SH-SY5Y (cell line): ENCODE measurements at regions not wholly inside any gene's neighbourhood (a gene's known extent, or its start where the extent isn't known, plus 50 kb on each side); places are given as distances from the start of the nearest gene placed in this dataset.

Experiments used
- GATA2 ChIP-seq: IDR thresholded peaks from 2 replicates; pipeline ENCODE4 v1.6.1; 2011; ENCODE audit warnings: mild to moderate bottlenecking, low read depth, low read length
- GATA3 ChIP-seq: IDR thresholded peaks from 2 replicates; pipeline ENCODE4 v1.6.1; 2011; ENCODE audit warnings: low read depth, mild to moderate bottlenecking, low read length, moderate library complexity

DNA sequence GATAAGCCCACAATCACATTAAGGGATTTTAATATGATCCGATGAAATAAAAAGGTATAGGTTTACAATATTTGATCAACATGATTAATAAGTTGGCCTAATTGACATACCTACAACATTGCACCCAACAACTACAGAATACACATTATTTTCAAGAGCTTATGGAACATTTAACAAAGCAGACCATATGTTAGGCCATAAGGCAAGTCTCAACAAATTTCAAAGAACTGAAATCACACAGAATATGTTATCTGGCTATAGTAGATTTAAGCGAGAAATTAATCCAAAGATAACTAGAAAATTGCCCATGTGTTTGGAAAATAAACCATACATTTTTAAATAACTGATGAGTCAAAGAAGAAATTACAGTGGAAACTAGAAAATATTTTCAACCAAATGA lies 126.0 kb upstream of the KCNG1 start:
- TF ChIP-seq GATA2 (no peak), GATA3 (no peak)
